Coronary artery (tissue), 2 donors: ENCODE measurements at regions not wholly inside any gene's neighbourhood (a gene's known extent, or its start where the extent isn't known, plus 50 kb on each side); places are given as distances from the start of the nearest gene placed in this dataset.
"Not testable (repeated sequence)": the region's sequence is repeated elsewhere in the genome, so short reads cannot be mapped to it uniquely, and the experiment has no call there.

Source experiments
- DNase-seq: peaks from one replicate; pipeline ENCODE4 v3.0.0-alpha.2; 2017; ENCODE audit warnings: low spot score
- H3K27ac ChIP-seq, 2 donors: fragments of 200-600 bp; sonication (generic); one replicate each; pipeline ENCODE4 v1.5.1; 2016 to 2019
- H3K4me3 ChIP-seq: fragments of 200-600 bp; sonication (generic); 2 replicates; pipeline ENCODE4 v1.5.1; 2016; ENCODE audit warnings: mild to moderate bottlenecking, moderate library complexity
- TF ChIP-seq, protein P1 (sequence below): fragments of 200-600 bp; sonication (generic); IDR thresholded peaks from one replicate; pipeline ENCODE4 v1.5.1; 2019; ENCODE audit warnings: antibody characterized with exemption

- no peak overlapping the region for H3K27ac ChIP-seq
- TF ChIP-seq, protein P1, sequence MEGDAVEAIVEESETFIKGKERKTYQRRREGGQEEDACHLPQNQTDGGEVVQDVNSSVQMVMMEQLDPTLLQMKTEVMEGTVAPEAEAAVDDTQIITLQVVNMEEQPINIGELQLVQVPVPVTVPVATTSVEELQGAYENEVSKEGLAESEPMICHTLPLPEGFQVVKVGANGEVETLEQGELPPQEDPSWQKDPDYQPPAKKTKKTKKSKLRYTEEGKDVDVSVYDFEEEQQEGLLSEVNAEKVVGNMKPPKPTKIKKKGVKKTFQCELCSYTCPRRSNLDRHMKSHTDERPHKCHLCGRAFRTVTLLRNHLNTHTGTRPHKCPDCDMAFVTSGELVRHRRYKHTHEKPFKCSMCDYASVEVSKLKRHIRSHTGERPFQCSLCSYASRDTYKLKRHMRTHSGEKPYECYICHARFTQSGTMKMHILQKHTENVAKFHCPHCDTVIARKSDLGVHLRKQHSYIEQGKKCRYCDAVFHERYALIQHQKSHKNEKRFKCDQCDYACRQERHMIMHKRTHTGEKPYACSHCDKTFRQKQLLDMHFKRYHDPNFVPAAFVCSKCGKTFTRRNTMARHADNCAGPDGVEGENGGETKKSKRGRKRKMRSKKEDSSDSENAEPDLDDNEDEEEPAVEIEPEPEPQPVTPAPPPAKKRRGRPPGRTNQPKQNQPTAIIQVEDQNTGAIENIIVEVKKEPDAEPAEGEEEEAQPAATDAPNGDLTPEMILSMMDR = no peak
- H3K4me3 ChIP-seq = no peak overlapping the region
- no peak for DNase-seq
Measured at GRCh38 chrX:1700757-1701156, 85.9 kb downstream of the ASMT start.

GRCh38 chrX:1701396-1701901 lies 86.6 kb downstream of the ASMT start:
- H3K4me3 ChIP-seq, H3K27ac ChIP-seq, DNase-seq: not testable (repeated sequence)

DNA sequence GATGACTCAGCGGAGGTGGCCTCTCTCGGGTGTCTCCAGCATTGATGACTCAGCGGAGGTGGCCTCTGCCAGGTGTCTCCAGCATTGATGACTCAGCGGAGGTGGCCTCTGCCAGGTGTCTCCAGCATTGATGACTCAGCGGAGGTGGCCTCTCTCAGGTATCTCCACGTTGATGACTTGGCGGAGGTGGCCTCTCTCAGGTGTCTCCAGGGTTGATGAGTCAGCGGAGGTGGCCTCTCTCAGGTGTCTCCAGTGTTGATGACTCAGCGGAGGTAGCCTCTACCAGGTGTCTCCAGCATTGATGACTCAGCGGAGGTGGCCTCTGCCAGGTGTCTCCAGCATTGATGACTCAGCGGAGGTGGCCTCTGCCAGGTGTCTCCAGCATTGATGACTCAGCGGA lies 87.3 kb downstream of the ASMT start:
- DNase-seq, H3K27ac ChIP-seq, H3K4me3 ChIP-seq: not testable (repeated sequence)

- DNase-seq, H3K4me3 ChIP-seq: not testable (repeated sequence)
Measured at GRCh38 chrX:1702557-1702956, 87.7 kb downstream of the ASMT start.

DNA sequence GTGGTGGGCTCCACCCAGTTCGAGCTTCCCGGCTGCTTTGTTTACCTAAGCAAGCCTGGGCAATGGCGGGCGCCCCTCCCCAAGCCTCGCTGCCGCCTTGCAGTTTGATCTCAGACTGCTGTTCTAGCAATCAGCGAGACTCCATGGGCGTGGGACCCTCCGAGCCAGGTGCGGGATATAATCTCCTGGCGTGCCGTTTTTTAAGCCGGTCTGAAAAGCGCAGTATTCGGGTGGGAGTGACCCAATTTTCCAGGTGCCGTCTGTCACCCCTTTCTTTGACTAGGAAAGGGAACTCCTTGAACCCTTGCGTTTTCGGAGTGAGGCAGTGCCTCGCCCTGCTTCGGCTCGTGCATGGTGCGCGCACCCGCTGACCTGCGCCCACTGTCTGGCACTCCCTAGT lies 94.4 kb downstream of the ASMT start:
- not testable (repeated sequence) for H3K27ac ChIP-seq, DNase-seq, H3K4me3 ChIP-seq

More at GRCh38 chrX:1702557-1702956, 87.7 kb downstream of the ASMT start:
- not testable (repeated sequence) for H3K27ac ChIP-seq

DNA sequence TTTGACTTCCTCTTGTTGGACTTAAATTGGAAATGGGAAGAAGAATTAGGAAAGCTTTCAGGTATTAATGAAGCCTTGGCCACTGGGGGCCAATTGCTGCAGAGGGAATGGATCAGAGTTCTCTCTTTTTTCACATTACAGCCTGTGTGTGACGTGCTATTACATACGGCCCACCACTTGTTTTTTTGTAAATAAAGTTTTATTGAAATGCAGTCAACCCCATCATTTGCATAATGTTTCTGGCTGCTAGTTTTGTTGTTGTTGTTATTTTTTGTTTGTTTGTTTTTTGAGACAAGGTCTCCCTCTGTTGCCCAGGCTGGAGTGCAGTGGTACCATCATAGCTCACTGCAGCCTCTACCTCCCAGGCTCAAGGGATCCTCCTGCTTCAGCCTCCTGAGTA lies 98.4 kb downstream of the ASMT start:
- DNase-seq = no peak
- no peak overlapping the region for H3K27ac ChIP-seq
- TF ChIP-seq, protein P1 = no peak
- no peak overlapping the region for H3K4me3 ChIP-seq

DNA sequence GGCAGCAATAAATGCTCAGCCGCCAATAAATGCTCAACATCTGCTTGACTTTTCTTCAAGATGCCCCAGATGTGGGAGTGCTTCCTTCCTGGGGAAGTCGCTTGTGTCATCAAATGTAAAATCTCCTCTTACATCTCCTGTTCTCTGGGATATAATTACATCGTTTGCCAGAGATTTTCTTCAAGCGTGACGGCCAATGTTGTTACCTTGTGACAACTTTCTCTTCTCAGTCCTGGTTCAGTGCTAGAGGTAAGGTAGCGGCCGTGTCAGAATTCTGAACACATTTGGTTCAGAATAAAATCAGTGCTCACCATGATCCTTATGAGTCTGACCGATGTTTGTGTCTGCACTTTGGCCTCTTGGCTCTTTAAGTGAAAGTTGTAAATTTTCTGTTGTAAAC lies 102.5 kb downstream of the ASMT start:
- TF ChIP-seq, protein P1 = no peak
- H3K4me3 ChIP-seq = no peak overlapping the region
- H3K27ac ChIP-seq = no peak overlapping the region
- no peak for DNase-seq

DNA sequence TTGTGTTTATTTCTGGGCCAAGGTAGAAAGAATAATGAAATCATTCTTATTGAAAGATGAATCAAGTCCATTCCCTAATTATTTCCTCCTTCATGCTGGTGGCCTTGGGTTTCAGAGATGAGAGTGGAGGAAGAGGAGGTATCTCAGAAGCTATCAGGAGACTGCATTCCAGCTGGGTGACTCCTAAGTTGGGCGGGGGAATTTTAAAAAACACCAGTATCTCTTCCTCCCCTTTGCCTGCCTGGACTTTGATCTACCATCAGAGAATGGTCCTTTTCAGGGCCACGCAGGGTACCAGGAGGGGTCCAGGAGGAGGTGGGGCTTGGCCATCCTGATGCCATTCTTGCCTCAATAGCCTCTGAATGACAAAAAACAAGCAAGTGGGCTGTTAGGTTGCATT lies 104.4 kb downstream of the ASMT start:
- no peak overlapping the region for H3K27ac ChIP-seq
- no peak for DNase-seq
- no peak overlapping the region for H3K4me3 ChIP-seq
- TF ChIP-seq, protein P1 = no peak

DNA sequence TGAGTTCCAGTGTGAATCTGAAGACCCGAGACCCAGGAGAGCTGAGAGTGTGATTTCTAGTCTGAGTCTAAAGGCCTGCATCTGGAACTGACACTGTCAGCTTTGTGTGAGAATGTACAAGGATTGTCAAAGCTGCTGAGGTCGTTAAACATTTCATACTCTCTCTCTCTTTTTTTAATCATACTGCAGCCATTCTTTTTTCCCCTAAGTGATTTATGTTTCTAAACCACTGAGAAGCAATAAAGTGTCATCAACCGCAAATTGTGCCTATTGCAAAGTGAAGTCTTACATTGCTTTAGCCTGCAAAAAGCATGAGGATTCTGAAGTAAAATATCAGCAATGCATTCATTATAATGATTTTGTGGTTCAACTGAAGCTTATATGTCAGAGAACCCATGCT lies 106.0 kb downstream of the ASMT start:
- no peak for DNase-seq
- TF ChIP-seq, protein P1 = no peak
- no peak overlapping the region for H3K4me3 ChIP-seq
- H3K27ac ChIP-seq = no peak overlapping the region
